ENCODE measurements at regions not wholly inside any gene's neighbourhood (a gene's known extent, or its start where the extent isn't known, plus 50 kb on each side); places are given as distances from the start of the nearest gene placed in this dataset.

DNA sequence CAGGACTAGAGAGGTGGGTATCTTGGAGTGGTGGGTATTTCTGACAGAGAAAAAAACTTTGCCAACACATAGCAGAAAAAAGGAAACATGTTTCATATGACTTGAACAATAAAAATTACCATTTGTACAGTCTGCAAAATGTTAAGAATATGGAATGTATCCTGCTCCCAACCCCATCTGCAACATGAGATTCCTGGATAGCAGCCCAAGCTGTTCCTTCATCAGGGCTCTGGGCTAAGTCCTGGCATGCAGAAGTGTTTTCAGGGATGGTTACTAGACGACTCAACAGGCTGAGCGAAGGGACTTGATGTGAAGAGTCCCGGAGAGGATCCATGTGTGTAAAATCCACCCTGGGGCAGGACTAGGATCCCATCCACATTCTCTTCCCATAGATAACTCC is 121.0 kb upstream of the IRX3 start (continued):
- TF ChIP-seq, protein P1, sequence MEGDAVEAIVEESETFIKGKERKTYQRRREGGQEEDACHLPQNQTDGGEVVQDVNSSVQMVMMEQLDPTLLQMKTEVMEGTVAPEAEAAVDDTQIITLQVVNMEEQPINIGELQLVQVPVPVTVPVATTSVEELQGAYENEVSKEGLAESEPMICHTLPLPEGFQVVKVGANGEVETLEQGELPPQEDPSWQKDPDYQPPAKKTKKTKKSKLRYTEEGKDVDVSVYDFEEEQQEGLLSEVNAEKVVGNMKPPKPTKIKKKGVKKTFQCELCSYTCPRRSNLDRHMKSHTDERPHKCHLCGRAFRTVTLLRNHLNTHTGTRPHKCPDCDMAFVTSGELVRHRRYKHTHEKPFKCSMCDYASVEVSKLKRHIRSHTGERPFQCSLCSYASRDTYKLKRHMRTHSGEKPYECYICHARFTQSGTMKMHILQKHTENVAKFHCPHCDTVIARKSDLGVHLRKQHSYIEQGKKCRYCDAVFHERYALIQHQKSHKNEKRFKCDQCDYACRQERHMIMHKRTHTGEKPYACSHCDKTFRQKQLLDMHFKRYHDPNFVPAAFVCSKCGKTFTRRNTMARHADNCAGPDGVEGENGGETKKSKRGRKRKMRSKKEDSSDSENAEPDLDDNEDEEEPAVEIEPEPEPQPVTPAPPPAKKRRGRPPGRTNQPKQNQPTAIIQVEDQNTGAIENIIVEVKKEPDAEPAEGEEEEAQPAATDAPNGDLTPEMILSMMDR (conservative IDR thresholded peaks at IDR 0.05; ENCODE audit: low read depth in 2 of 2): no peak
- no peak for TF ChIP-seq JUNB (IDR thresholded peaks at IDR 0.05; ENCODE audit: unreplicated experiment)

DNA sequence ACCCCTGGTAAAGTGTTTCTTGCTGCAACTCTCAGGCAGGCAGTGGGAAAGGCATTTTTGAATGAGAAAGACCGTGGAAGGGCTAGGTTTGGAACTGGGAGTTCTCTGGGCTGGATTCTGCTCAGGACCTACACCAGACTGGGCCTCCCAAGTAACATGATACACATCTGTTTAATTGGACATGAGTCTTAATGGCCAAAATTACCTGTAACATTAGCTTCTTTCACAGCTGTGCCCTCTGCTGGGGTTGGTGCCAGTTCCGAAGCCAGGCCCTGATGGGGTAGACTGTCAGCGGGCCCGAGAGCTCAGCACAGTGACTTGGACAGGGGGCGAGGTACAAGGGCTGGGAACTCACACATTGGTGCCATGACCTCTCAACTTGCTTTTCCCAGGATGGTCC is 118.9 kb upstream of the IRX3 start:
- H3K36me3 ChIP-seq (ENCODE audit: insufficient read depth): no peaks in the 10 kb centered on the region
- Mint-ChIP-seq H3K4me3 (no peak overlapping the region), H3K27ac (no peak overlapping the region), H3K27me3 (ENCODE audit: insufficient read depth, low read depth, poor library complexity) (peaks cover 7% of the 10 kb centered on the region), H3K4me1 (peaks cover 6% of the 10 kb centered on the region), H3K9me3 (peaks cover 3% of the 10 kb centered on the region; the same call in 2 of the 3 replicates), H3K36me3 (ENCODE audit: low read depth) (no peaks in the 10 kb centered on the region)
- H4K20me1 ChIP-seq (replicated peaks; ENCODE audit: insufficient read depth): no peaks in the 10 kb centered on the region
- no peak for ATAC-seq
- H3K4me1 ChIP-seq (ENCODE audit: insufficient read depth): no peaks in the 10 kb centered on the region
- no peak overlapping the region for H3K27ac ChIP-seq (ENCODE audit: low read depth)
- H3K79me2 ChIP-seq (replicated peaks; ENCODE audit: insufficient read depth): no peaks in the 10 kb centered on the region
- no peak overlapping the region for H3K4me2 ChIP-seq
- H3F3A ChIP-seq (replicated peaks; ENCODE audit: low read depth): no peaks in the 10 kb centered on the region
- H3K4me3 ChIP-seq: no peak overlapping the region
- no peak for DNase-seq (ENCODE audit: low spot score)
- H3K9me2 ChIP-seq (ENCODE audit: insufficient read depth): no peaks in the 10 kb centered on the region
- no peak for TF ChIP-seq ZNF331 (CRISPR knock-in tag; IDR thresholded peaks at IDR 0.05; ENCODE audit: low read depth)
- no peak for TF ChIP-seq EZH2phosphoT487 (IDR thresholded peaks at IDR 0.05; ENCODE audit: unreplicated experiment)
- TF ChIP-seq, protein P1 (conservative IDR thresholded peaks at IDR 0.05; ENCODE audit: low read depth in 2 of 2): no peak
- TF ChIP-seq STAT1 (IDR thresholded peaks at IDR 0.05; ENCODE audit: unreplicated experiment): no peak
- no peak for TF ChIP-seq EZH2 (IDR thresholded peaks at IDR 0.05; ENCODE audit: low read depth, unreplicated experiment)
- TF ChIP-seq, protein P2, sequence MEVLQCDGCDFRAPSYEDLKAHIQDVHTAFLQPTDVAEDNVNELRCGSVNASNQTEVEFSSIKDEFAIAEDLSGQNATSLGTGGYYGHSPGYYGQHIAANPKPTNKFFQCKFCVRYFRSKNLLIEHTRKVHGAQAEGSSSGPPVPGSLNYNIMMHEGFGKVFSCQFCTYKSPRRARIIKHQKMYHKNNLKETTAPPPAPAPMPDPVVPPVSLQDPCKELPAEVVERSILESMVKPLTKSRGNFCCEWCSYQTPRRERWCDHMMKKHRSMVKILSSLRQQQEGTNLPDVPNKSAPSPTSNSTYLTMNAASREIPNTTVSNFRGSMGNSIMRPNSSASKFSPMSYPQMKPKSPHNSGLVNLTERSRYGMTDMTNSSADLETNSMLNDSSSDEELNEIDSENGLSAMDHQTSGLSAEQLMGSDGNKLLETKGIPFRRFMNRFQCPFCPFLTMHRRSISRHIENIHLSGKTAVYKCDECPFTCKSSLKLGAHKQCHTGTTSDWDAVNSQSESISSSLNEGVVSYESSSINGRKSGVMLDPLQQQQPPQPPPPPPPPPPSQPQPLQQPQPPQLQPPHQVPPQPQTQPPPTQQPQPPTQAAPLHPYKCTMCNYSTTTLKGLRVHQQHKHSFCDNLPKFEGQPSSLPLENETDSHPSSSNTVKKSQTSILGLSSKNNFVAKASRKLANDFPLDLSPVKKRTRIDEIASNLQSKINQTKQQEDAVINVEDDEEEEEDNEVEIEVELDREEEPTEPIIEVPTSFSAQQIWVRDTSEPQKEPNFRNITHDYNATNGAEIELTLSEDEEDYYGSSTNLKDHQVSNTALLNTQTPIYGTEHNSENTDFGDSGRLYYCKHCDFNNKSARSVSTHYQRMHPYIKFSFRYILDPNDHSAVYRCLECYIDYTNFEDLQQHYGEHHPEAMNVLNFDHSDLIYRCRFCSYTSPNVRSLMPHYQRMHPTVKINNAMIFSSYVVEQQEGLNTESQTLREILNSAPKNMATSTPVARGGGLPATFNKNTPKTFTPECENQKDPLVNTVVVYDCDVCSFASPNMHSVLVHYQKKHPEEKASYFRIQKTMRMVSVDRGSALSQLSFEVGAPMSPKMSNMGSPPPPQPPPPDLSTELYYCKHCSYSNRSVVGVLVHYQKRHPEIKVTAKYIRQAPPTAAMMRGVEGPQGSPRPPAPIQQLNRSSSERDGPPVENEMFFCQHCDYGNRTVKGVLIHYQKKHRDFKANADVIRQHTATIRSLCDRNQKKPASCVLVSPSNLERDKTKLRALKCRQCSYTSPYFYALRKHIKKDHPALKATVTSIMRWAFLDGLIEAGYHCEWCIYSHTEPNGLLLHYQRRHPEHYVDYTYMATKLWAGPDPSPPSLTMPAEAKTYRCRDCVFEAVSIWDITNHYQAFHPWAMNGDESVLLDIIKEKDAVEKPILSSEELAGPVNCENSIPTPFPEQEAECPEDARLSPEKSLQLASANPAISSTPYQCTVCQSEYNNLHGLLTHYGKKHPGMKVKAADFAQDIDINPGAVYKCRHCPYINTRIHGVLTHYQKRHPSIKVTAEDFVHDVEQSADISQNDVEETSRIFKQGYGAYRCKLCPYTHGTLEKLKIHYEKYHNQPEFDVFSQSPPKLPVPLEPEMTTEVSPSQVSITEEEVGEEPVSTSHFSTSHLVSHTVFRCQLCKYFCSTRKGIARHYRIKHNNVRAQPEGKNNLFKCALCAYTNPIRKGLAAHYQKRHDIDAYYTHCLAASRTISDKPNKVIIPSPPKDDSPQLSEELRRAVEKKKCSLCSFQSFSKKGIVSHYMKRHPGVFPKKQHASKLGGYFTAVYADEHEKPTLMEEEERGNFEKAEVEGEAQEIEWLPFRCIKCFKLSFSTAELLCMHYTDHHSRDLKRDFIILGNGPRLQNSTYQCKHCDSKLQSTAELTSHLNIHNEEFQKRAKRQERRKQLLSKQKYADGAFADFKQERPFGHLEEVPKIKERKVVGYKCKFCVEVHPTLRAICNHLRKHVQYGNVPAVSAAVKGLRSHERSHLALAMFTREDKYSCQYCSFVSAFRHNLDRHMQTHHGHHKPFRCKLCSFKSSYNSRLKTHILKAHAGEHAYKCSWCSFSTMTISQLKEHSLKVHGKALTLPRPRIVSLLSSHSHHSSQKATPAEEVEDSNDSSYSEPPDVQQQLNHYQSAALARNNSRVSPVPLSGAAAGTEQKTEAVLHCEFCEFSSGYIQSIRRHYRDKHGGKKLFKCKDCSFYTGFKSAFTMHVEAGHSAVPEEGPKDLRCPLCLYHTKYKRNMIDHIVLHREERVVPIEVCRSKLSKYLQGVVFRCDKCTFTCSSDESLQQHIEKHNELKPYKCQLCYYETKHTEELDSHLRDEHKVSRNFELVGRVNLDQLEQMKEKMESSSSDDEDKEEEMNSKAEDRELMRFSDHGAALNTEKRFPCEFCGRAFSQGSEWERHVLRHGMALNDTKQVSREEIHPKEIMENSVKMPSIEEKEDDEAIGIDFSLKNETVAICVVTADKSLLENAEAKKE (CRISPR knock-in tag; IDR thresholded peaks at IDR 0.05): no peak
- TF ChIP-seq, protein P3, sequence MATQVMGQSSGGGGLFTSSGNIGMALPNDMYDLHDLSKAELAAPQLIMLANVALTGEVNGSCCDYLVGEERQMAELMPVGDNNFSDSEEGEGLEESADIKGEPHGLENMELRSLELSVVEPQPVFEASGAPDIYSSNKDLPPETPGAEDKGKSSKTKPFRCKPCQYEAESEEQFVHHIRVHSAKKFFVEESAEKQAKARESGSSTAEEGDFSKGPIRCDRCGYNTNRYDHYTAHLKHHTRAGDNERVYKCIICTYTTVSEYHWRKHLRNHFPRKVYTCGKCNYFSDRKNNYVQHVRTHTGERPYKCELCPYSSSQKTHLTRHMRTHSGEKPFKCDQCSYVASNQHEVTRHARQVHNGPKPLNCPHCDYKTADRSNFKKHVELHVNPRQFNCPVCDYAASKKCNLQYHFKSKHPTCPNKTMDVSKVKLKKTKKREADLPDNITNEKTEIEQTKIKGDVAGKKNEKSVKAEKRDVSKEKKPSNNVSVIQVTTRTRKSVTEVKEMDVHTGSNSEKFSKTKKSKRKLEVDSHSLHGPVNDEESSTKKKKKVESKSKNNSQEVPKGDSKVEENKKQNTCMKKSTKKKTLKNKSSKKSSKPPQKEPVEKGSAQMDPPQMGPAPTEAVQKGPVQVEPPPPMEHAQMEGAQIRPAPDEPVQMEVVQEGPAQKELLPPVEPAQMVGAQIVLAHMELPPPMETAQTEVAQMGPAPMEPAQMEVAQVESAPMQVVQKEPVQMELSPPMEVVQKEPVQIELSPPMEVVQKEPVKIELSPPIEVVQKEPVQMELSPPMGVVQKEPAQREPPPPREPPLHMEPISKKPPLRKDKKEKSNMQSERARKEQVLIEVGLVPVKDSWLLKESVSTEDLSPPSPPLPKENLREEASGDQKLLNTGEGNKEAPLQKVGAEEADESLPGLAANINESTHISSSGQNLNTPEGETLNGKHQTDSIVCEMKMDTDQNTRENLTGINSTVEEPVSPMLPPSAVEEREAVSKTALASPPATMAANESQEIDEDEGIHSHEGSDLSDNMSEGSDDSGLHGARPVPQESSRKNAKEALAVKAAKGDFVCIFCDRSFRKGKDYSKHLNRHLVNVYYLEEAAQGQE (IDR thresholded peaks at IDR 0.05; ENCODE audit: unreplicated experiment): no peak
- H2AFZ ChIP-seq: no peak overlapping the region
- H3K27me3 ChIP-seq (ENCODE audit: insufficient read depth): no peaks in the 10 kb centered on the region
